ENCODE measurements at regions not wholly inside any gene's neighbourhood (a gene's known extent, or its start where the extent isn't known, plus 50 kb on each side); places are given as distances from the start of the nearest gene placed in this dataset.

- DNase-seq: no peak
These were observed 586.0 kb downstream of the TOX3 start for GRCh38 chr16:51960931-51961330.

- no peak for DNase-seq
These were observed 593.5 kb downstream of the TOX3 start for GRCh38 chr16:51953286-51953985.

GRCh38 chr16:51952500-51952899 is 594.4 kb downstream of the TOX3 start:
- DNase-seq: no peak

GRCh38 chr16:51951668-51952298 is 595.2 kb downstream of the TOX3 start:
- no peak for DNase-seq

- no peak for DNase-seq
These were observed 596.7 kb downstream of the TOX3 start for GRCh38 chr16:51950118-51950780.

GRCh38 chr16:51949282-51949681 is 597.7 kb downstream of the TOX3 start:
- no peak for DNase-seq

- DNase-seq: no peak
These were observed 605.5 kb downstream of the TOX3 start for GRCh38 chr16:51941412-51941811.

GRCh38 chr16:51940183-51940582 is 606.8 kb downstream of the TOX3 start:
- DNase-seq: no peak

GRCh38 chr16:51939378-51939871 is 607.5 kb downstream of the TOX3 start:
- no peak for DNase-seq

GRCh38 chr16:51938861-51939260 is 608.1 kb downstream of the TOX3 start:
- DNase-seq: no peak

GRCh38 chr16:51937771-51938170 is 609.2 kb downstream of the TOX3 start:
- DNase-seq: no peak

GRCh38 chr16:51936846-51937245 is 610.1 kb downstream of the TOX3 start:
- DNase-seq: no peak

- DNase-seq: no peak
These were observed 614.6 kb downstream of the TOX3 start for GRCh38 chr16:51932317-51932716.

- DNase-seq: no peak
These were observed 615.3 kb downstream of the TOX3 start for GRCh38 chr16:51931653-51932052.

GRCh38 chr16:51924744-51925143 is 622.2 kb downstream of the TOX3 start:
- no peak for DNase-seq

- DNase-seq: no peak
These were observed 624.5 kb downstream of the TOX3 start for GRCh38 chr16:51922476-51922875.

- DNase-seq: no peak
These were observed 627.2 kb downstream of the TOX3 start for GRCh38 chr16:51919736-51920135.

- DNase-seq: no peak
These were observed 630.1 kb downstream of the TOX3 start for GRCh38 chr16:51916814-51917213.

GRCh38 chr16:51916231-51916630 is 630.7 kb downstream of the TOX3 start:
- no peak for DNase-seq

GRCh38 chr16:51907680-51908079 is 639.3 kb downstream of the TOX3 start:
- DNase-seq: no peak

GRCh38 chr16:51900221-51900780 is 646.6 kb downstream of the TOX3 start:
- DNase-seq: no peak

GRCh38 chr16:51898872-51899271 is 648.1 kb downstream of the TOX3 start:
- no peak for DNase-seq

- no peak for DNase-seq
These were observed 650.9 kb downstream of the TOX3 start for GRCh38 chr16:51896013-51896412.

All from AML-193 (cell line).